GM18517 (cell line): ENCODE measurements at regions not wholly inside any gene's neighbourhood (a gene's known extent, or its start where the extent isn't known, plus 50 kb on each side); places are given as distances from the start of the nearest gene placed in this dataset.
"Not testable (repeated sequence)": the region's sequence is repeated elsewhere in the genome, so short reads cannot be mapped to it uniquely, and the experiment has no call there.

ENCODE experiments used
- ATAC-seq: cut with Tn5 transposase; IDR thresholded peaks from one replicate; pipeline ENCODE4 v1.9.1; 2021; ENCODE audit warnings: mild to moderate bottlenecking, moderate library complexity; ENCODE audit not compliant: unreplicated experiment

DNA sequence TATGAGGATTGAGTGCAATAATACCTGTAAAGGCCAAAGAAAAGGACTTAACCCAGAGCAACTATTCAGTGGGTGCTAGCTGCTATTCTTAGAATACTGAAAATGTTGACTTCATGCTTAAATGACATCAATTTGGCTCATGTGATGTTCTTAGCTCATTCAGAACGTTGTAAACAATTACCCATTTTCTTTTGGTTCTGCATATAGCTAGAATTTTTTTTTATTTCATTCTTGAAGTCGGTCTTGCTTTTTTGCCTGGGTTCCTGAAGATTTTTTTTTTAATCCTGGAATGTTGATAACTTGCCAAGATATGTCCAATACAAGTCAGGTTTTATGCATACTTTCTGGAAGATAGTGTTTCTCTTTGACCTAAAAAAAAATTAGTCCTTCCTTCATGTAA, 772.0 kb downstream of the LTN1 start:
- ATAC-seq: no peak

DNA sequence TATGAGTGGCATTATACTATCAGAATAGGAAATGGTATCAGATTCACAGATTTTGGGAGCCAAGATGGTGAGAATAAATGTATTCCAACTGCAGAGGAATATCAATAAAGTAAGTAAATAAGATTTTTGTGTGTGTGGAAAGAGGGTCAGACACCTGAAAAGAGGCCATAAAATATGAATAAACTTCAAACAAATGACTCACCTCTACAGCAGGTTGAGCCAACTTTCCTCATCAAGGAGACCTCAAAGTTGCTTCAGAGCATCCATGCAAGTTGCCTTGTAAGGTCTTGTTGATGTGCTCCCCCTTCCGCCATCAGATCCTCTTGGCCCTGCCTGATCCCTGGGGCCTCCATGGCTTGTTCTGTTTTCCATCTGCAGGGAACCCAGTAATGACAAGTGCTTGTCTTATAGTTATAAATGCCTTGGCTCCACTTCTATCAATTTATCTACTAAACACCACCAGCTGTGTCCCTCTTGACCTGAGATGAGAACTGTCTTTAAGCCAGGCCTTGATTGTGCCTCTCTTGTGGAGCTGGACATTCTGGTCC, 775.6 kb downstream of the LTN1 start:
- ATAC-seq: no peak

DNA sequence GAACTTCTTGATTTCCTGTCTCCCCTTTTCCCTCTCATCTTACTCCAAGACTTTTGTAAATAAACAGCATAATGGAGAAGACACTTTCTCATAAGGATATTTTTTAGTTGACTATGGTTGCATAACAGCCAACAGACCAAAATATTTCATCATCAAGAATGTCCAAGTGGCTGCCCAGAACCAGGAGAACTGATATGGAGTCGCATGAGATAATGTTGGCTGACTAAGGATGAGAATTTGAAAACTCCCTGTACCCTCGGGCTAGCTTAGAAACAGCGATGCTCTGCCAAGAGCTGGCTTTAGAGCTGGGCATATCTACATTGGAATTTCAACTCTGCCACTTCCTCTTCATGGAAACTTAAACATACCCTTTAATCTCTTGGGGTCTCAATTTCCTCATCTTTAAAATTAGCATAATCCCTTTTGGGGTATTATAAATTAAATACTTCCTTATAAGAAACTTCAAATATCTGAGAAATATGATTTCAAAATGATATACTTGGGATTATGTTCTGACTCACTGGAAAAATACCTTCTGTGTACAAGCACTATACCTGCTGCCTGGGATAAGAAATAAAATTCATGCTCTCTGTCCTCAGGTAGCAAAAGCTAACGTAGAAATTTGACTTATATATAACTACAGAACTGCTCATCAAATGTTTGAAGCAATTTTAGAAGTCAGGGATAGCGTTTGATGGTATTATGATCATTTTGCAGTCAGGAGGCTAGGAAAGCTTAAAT, 777.3 kb downstream of the LTN1 start:
- ATAC-seq: no peak

- ATAC-seq: no peak
These were observed 777.9 kb downstream of the LTN1 start for GRCh38 chr21:28214786-28215185.

DNA sequence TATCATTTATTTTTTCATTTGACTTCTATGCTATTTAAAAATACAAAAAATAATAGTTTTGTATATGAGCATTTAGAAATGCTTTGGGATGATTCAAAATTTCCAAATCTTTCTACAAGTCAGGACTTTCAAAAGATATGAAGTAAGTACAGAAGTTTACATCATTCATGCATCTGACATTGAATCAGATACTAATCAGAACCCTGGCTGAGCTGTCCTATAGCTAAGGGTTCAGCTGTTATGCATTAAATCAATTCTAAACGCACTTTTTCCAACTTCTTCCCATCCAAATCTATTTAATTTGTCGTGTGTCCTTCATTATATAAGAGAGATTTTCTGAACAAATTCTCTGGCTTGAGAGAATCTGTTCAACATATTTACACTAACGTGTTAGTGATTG, 779.4 kb downstream of the LTN1 start:
- ATAC-seq: no peak

DNA sequence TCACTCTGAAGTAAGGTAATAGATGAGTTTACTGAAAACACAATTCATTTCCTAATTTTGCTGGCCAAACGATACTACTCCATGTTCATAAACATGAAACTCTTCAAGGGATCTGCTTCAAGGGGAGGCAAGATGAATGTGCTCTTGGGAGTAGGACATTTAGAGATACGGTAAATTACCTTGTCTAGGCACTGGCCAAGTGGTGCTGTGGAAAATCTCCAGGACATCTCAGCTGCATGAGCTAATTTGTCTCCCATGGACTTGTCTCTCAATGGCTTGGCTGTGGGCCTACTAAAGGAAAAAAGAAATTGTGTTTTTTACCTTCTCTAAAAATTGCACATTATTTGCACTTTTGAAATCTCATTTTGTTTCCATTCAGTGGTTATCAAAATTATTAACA, 780.6 kb downstream of the LTN1 start:
- no peak for ATAC-seq

DNA sequence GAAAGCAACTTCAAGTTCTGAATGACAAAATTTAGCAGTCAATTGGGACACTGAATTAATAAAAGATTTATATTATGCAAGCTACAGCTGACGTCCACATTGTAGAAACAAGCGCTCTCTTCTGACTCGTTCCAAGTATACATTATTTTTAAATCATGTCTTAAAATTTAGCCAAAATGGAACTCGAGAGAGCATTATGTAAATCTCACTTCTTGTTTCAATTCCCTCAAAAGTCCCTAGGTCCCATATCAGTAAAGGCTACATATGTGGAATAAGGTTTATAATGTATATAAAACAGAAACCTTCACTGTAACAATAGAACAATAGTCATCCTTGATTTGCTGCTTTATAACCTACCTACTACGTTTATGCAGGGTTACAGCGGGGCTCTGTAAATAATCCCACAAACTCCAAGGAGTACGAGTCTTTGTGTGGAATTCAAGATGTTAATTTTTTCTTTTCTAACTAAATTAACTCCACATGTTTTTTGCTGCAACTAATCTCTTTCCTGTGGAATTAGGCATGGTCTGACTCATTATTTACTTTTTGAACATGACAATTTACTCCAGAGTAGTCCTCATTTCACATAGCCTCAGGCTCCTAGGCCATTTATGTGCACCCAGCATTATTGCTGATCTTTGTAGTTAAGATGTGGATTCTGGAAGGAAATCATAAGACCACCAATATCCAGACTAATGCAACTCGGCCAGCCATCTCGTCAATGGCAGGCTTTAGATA, 785.1 kb downstream of the LTN1 start:
- no peak for ATAC-seq

GRCh38 chr21:28200726-28201125, 792.0 kb downstream of the LTN1 start:
- ATAC-seq: no peak

- no peak for ATAC-seq
These were observed 795.7 kb downstream of the LTN1 start for GRCh38 chr21:28196981-28197380.

DNA sequence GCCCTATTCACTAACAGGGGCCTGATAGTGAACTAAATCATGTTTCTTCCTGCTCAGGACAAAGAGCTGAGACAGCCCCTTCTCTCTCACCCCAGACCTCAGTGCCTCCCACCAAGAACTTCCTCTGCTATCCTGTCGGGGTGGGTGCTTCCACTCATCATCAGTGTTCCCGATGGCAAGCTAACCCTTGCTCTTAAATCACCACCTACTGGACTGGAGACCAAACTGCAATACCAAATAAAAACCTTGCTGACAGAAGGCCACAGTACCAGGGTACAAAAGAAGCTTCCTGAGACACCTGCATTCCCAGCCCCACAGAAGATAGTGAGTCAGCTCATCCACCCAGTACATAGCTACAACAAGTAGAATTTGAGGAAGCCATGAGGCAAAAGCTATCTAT, 799.5 kb downstream of the LTN1 start:
- no peak for ATAC-seq

GRCh38 chr21:28186604-28187003, 806.1 kb downstream of the LTN1 start:
- ATAC-seq: no peak

- ATAC-seq: no peak
These were observed 810.9 kb downstream of the LTN1 start for GRCh38 chr21:28181730-28182129.

GRCh38 chr21:28179136-28179535, 813.5 kb downstream of the LTN1 start:
- ATAC-seq: no peak

DNA sequence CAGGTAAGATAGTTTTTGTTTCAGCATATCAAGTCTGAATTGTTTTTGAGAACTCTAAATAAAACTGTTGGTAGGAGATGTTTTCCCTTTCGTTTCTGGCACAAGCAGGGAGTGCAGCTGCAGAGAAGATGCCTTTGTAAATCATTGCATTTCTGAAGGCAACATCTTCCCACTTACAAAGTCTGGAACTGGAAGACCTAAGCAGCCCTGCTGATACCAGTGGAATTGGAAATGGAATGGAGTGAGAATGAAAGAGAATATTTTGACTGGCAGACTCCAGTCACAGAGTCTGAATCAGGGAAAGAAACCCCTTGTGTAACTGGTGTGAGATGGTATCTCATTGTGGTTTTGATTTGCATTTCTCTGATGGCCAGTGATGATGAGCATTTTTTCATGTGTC, 815.6 kb downstream of the LTN1 start:
- ATAC-seq: no peak

DNA sequence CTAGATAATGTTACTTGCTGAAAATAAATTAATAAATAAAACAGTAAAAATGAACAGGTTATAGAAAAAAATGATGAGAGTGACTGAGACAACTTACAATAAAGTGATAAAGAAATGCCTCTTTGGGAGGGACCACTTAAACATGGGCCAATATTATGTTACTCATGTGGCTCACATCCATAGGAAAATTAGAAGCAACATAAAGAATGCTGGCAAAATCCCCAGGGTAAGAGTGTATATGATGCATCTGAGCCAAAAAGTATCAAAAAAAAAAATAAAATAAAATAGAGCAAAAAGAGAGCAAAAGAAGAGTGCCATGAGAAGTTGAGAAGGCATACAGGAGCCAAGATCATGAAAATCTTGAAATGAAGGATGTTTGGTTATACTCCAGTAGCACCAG, 818.0 kb downstream of the LTN1 start:
- no peak for ATAC-seq

- ATAC-seq: no peak
These were observed 818.7 kb downstream of the LTN1 start for GRCh38 chr21:28174006-28174405.

DNA sequence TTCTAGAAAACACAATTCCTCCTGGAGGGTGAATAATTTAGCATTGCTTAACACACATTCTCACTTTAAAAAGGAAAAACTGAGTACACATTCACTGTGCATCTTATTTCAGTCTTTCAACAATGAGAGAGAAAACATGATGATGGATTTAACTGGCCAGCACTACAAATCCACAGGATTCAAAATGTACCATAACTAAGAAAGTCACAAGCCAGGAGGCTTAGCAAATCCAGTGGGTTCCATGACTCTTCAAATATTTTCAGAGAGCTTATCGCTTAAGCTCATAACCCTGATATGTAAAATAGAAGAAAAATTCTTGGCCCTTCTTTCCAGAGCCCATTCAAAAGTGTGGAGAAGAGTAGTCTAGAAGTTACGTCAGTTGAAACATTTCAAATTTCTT, 820.3 kb downstream of the LTN1 start:
- no peak for ATAC-seq

DNA sequence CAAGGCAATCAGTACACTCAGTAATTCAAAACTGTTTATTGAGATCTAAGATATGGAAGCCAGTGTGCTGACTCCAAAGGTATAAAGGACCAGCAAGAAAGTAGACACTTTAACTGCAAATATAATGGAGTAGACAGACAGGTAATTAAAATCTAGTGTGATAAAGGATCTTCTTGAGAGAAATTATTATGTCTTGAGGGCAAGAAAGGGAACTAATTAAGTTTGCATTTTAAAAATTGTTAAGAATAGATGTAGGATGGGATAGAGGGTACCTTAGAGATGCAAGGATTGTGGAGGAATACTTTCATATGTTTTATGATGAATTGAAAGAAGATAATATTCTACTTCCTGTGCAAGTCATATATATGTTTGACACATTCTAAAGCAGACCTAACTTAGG, 825.3 kb downstream of the LTN1 start:
- ATAC-seq: no peak

DNA sequence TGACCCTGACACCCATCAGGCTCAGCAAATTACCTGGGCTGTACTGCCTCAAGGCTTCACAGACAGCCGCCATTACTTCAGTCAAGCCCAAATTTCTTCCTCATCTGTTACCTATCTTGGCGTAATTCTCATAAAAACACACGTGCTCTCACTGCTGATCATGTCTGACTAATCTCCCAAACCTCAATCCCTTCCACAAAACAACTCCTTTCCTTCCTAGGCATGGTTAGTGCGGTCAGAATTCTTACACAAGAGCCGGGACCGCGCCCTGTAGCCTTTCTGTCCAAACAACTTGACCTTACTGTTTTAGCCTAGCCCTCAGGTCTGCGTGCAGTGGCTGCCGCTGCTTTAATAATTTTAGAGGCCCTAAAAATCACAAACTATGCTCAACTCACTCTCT, 828.2 kb downstream of the LTN1 start:
- not testable (repeated sequence) for ATAC-seq

DNA sequence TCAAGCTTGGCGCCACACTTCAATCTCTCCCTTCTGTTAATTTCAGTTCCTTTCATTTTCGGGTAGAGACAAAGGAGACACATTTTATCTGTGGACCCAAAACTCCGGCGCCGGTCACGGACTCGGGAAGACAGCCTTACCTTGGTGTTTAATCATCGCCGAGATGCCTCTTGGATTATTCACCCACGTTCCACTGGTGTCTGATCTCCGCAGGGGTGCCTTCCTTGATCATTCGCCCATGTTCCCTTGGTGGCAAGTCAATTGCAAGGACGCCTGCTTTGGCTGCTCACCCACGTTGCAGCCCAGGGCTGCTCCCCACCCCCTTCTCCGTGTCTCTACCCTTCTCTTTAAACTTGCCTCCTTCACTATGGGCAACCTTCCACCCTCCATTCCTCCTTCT, 830.6 kb downstream of the LTN1 start:
- not testable (repeated sequence) for ATAC-seq

DNA sequence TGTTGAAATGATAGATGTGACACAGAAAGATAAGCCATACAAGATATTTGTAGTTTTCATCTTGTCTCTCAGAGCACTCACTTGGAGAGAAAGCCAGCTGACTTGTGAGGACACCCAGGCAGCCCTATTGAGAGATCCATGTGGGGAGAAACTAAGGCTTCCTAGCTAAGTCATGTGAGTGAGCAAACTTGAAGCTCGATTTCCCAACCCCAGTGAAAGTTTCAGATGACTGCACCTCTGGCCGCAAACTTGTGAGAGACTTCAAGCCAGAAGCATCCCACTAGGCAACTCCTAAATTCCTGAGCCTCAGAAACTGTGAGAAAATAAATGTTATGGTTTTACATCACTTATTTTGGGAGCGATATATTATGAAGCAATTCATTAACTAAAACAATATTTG, 832.3 kb downstream of the LTN1 start:
- ATAC-seq: no peak

DNA sequence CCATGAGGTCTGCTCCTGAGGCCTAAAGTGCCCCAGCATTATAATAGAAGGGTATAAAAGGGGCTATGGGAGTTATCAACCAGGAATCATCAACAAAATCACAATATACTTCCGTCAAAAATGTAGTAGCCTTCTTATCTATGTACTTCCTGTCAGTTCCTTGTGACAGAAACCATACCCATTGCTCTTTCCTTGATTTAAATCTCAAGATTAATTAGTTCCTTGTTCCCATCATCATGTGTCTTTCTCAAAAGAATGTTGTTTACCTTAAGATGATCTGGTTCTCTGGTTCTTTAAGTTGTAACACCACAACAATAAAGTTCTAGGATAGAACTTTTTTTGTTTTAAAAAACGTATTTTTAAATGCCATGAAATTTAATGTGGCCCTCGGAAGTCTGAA, 833.3 kb downstream of the LTN1 start:
- ATAC-seq: no peak
